ENCODE measurements at regions not wholly inside any gene's neighbourhood (a gene's known extent, or its start where the extent isn't known, plus 50 kb on each side); places are given as distances from the start of the nearest gene placed in this dataset.

DNA sequence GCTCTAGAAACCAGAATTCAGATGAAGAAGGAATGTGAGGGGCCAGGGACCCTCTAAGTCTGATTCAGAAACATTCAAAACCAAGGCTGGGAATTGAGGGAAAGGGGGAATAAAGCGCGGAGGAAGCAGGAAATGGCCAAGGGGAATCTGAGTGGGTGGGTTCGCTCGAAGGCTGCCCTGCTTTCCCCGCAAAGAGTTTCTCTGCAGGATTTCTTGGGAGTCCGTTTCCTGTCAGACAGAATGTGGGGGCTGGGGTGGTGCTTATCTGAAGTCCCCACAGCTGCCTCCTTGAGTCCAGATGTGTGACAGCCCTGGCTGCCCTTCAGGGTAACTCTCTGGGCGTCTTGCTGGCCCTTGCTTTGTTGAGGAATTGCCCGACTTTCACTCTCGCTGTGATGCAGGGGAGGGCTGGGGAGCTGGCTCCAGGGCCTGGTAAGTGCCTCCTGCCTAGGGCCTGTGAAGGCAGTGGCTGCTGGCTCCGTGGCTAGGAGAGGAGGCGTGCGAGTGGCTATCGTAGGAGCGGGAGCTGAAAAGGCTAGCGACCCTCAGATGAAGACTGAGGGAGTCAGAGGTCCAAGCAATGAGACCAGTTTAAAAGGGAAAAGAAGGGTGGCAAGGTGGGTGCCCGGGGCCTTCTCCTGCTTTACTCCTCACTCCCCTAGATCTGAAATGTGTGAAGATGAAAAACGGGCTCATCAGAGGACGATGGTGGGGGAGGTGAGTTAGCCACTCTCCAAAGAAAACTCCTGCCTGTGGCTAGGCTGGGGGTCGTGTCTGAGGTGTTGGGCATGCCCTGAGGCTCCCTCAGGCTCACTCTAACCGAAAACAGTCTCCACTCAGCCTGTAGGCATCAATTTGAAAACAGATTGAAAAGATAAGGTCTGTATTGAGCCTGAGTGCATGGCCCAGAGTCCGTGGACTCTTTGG is 143.9 kb upstream of the UMPS start:
- DNase-seq, result no peak

DNA sequence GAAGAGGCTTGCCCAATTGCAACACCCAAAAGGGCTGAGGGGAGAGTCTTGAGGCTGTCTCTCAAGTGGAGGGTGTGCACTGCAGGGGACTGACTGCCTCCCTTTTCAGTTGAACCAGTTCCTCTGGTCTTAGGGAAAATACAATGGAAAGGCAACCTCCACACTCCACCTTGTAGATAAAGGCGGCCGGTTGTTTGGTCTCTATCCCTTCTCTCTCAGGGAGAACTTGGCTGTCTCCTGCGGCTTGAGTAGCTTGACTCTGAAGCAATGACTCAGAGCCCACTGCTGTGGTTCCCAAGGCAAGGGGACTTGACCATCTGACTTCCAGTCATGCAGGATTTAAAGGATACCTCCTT is 143.2 kb upstream of the UMPS start:
- DNase-seq, result no peak

DNA sequence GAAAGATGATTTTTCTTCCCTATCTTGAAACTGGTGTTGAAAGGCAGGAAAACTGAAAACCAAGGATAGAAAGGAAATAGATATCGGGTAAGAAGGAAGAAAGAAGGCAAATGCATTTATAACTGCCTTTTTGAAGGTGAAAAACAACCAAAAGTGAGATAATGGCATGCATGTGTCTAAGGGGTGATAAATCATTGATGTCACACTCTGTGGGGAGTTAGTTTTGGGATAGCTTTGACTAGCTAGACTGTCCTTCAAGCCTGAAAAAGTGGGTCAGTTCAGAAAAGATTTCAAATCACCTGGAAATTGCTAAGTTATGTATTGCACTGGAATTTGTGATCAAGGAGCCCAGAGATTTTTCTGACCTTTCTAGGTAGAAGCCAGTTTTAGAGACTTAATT is 142.2 kb upstream of the UMPS start:
- no peak for DNase-seq

DNA sequence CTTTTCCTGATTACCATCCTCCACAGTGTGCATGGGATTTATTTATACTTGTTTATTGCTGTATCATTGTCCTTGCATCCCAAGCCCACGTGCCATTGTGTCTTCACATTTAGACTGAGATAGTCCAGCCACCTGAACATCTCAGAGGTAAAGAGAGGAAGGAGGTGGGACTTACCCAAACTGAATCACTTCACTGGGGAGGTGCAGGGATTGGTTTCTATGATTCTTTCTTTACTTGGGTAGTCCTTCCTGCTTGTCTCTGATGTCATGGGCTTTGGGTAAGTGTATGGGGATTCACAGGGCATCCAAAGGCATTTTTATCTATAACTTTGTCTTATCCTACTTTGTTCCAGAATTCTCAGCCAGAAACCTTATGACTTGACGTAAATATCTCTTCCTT is 141.5 kb upstream of the UMPS start:
- no peak for DNase-seq

DNA sequence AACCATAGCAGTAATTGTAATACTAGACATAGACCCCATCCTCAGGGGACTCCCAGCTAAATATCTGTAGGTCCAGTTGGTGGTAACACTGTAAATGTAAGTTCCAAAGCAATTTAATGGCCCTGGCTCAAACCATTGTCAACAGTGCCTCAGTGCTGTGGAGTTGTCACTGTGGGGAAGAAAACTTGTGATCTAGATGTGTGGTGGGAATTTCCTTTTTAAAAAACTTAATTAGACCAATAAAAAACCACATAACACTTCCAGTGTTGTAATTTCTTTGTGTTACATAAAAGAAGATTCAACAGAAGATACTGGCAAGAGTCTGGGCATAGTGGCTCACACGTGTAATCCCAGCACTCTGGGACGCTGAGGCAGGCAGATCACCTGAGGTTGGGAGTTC is 138.6 kb upstream of the UMPS start:
- DNase-seq, result no peak

DNA sequence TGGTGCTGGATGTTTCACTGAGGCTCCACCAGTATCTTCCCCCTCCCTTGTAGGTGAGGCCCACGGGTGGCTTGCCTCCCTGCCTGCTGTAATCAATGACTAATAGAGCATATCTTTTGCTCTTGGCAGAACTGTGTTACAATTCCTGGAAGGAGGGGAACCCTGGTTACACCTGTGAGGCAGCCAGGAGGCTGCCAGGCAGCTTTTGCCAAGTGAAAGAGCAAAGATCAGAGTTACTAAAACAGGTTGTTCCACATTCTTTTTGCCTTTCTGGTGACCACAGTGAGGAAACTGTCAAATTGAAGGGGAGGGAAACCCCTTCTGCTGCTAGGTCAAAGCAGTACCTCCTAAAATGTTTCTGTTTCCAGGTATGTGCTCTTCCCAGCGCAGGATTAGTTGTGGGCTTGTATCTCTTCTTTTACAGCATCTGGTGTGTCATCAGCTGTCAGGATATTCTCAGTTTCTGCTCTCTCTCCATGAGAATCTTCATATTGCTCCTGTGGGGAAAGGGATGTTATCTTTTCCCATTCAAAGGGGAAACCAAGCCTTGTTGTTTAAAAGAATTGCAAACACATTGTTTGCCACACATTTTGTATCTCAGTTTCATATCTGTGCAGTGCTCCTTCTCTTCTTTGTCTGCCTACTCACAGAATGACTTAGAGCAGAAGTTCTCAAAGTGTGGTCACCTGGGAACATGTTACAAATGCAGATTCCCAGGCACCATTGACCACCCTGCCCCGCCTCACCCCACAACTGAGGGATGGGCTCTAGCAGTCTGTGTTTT is 137.4 kb upstream of the UMPS start:
- DNase-seq, result no peak

DNA sequence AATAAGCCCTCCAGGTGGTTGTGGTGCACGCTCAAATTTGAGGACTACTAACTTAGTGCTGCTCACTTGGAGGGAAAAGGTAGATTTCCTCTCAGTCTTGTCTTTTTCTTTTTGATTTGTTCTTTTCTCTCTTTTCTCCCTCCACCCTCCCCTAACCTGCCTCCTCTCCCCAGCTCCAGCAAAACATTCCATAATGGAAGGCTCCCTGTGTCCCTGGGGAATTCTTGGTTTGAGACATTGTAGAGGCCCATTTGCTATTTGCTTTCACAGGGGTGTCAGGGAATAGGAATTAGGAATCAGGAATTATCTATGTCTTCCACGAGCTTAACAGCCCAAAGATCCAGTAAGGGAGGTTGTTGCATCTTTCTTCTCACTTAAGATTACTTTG is 136.8 kb upstream of the UMPS start:
- no peak for DNase-seq

DNA sequence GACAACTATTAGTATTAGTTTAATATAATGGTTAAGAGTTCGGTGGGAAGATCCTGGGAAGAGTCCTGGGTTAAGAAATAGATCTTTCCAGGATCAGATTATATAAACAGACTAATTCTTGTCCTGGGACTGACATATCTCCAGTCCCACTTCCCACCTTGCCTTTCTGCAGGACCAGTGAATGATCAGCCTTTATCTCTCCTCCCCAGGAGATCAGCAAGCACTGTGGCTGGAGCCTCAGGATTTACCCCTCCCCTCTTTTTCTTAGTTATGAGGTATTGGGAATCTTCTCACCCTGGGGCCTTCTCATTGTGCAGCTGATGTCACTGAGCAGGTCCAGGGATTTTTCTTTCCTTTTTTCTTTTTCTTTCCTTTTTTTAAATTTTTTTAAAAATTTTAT is 135.7 kb upstream of the UMPS start:
- no peak for DNase-seq

DNA sequence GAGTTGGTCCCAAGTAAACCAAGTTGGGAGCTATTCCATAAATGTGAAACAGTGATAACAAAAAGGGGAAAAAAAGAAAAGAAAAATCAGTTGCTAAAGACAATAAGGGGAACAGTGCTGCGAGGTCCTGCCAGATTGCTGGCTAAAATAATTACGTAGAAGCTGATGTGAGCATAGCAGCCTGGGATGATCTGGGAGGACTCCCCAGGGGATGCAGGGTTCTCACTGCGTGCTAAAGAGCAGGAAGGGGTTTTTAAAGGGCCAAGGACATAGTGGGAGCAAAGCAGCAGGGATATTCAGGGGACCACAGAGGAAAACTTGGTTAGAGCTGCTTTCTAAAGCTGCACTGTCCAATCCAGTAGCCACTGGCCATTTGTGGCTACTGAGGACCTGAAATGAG is 133.0 kb upstream of the UMPS start:
- no peak for DNase-seq

DNA sequence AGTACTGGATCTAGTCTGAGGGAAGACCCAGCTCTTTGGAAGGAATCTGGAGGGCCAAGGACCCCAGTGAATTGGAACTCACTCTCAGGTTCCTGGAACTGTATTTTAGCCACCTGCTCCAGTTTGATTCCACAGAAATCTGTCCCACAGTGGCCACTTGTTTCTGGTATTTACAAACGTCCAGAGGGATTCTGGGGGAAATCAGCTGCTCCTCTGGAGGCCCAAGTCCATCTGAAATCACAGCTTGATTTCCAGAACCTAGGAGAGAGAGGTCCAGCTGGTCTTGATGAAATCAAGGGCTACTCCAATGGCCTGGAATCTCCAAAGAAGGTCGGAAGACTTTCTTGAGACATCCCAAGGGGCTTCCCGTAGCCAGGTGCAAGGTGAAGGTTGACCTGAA is 132.3 kb upstream of the UMPS start:
- no peak for DNase-seq

DNA sequence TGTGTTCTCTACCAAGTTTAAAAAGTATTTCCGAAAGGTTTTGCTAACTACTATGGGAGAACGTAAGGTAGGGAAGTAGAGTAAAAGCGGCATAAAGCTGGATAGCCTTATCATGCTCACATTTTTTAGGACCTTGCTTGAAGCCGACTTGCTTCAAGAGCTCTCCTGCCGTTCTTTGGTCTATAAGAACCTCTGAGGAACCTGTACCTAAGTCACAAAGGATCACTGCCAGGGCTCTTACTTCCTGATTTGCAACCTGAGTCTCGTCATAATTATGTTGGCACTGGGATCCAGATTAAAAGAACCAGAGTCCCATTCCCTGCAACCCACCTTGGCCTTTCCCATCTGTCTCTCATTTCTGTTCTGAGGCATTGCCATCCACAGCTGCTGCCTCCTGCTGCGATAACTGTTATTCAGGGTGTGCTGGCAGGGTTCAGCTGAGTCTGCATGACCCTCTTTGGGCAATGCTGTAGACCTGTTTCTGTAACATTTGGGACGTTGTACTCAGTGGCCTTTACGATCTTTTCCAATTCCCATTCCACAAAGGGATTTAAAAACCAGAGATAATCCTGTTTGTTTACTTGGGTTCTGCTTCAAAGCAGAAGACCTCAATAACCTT is 131.0 kb upstream of the UMPS start:
- DNase-seq, result no peak

DNA sequence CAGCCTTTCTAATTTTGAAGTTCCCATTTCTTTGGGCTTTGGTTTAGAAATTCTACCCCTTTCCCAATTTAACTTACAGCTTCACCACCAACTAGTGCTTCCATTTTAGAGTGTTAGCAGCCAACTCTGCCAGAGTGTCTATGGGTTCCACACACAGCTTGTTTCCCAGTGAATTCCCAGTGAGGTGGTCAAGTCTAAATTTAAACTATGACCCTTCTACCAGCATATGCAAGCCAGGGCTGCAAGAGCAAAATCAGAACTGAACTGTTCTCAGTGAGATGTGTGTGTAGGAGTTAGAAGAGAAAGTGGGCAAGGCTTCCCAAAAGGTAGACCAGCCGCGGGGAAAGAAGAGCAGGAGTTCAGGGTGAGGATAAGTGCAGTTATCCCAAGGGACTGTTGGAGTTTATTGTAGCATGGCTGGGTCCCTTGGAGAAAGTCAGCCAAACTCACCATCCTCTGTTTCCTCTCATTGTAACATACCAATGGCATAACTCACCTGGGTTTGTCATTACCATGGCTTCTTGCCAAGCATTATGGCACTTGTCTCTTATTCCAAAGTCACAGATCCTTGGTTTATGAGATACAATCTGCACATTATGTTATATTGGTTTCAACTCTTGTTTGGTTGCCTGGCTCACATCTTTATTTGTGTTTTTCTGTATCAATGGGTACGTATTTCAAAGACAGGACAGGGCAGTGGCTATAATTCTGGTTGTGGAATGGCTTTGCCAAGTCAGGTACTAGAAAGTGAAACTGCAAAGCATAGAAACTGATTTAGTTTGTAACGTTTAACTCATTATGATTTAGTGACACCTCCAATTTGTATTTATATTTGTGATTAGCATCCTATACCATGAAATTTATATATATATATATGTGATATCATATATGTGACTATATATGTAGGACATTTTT is 130.2 kb upstream of the UMPS start:
- DNase-seq, result no peak

DNA sequence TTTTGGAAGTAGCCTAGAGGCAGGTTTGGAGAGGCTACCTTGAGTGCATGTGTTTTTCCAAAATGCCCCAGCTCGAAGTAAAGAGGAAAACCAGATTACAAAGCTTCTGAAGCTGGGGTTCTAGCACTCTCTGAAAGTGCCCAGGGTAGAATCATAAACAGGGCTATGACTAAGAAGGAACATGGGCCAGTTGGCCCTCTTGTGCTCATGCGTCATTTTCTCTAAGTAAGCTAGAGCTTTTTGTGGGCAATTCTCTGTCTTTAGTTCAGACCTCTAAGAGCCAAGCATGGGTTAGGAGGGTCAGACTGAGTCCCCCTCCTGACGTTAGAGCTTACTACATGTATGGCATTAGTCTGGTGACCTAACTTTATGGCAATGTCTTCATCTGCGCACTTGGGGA is 129.5 kb upstream of the UMPS start:
- no peak for DNase-seq

DNA sequence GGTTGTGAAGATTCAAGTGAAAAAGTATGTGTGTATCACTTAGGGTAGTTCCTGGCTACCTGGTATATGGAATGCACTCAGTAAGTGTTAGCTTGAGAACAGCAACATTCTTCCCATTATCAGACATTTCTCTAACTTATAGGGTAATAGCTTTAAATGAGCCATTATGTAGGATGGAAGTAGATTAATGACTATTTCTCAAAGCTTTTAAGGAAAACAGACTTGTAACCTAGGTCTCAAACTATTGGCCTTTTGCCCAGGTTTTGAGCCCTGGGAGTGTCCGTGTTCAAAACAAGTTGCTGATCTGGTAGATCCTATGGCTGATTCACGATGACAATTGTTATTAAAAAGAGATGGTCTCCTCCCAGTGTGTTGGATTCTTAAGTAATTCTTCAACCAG is 129.1 kb upstream of the UMPS start:
- DNase-seq, result no peak

DNA sequence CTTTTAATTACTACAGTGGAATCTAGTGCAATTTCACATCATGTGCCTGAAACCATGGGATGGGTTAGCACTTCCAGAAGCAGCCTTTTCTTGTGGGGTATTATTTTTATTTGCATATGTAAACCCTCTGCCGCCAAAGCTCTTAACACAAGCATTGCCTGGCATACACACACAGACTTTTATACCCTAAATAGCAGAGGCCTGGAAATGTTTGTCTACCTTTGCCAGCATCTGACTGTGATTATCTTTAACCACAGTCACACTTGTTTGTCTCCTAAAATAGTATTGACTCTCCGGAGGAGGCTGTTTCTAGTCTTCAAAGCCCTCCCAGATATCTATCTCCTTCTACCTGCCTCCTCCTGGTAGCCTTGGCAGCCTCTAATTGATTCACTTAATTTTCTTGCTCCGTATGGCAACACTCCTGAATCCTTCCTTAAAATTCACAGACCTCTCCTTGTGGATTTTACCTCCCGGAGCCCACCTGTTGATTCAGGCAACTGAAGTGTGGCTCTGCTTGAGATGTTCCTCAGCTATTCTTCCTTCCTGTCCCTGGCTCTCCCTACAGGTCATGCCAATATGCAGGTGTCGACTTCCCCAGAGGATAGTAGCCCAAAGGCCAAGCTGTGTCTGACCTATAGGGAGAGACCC is 127.1 kb upstream of the UMPS start:
- no peak for DNase-seq

DNA sequence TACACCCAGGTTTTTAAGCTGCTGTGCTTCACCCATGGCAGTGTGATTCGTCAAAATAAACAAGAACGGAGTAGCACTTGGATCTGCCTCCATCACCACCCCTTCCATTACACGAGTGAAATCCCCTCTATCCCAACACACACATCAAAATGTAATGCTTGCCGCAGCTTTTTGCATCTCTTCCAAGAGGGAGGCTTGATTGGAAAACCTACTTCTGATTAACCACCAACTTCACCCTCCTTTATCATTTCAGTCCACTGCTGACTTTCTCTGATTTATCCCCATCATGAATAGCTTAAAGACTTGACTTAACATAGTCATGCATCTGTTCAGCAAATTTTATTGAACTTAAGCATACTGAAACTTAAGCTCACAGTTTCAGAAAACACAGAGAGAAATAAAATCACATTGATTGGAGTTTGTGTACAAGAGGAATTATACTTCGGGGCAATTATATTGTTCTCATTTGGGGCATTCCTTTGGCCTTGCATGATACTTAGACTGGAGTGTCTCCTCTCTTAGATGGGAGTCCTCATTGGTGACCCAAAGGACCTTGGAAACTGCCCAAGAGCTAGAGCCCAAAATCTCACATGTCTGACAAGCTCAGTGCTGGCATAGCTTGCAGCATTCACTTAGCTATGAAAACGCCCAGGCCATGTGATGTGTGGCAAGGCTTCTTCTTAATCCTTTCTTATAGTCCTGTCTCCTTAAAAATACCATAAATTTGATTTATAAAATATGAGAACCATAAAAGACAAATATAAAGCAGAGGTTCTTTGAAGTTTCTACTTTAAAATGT is 124.3 kb upstream of the UMPS start:
- DNase-seq, result no peak

DNA sequence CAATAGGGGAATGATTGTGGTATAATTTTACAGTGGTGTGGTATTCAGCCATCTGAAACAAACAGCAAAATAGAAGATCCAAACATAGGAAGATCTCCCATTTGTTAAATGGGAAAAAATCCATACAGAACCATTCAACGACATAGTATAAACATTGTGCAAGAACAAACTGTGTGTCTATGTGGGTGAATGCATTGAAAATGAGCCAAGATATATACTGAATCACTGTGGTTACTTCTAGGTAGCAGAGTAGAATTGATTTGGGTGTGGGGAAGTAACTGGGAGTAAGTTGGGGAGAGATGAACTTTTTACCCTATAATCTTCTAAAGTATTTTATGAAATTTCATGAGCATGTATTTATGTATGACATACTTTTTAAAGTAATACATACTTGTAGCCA is 123.1 kb upstream of the UMPS start:
- DNase-seq, result no peak

DNA sequence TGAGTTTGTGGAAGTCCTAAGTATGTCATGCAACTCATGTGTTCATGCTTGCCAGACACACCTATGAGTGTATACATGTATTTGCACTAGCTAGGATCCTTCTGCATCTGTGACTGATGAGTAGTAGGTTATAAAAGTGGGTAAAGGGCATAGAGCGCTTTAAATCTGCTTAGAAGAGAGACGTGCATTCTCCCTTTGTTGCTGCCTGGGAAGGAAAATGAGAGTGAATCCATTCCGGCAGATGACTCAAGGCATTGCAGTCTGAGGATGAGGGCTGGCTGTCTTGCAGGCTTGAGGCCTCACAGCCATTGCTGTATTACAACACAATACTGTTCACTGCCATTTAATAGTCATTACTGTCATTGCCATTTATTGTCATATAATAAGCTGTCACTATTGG is 120.8 kb upstream of the UMPS start:
- no peak for DNase-seq

DNA sequence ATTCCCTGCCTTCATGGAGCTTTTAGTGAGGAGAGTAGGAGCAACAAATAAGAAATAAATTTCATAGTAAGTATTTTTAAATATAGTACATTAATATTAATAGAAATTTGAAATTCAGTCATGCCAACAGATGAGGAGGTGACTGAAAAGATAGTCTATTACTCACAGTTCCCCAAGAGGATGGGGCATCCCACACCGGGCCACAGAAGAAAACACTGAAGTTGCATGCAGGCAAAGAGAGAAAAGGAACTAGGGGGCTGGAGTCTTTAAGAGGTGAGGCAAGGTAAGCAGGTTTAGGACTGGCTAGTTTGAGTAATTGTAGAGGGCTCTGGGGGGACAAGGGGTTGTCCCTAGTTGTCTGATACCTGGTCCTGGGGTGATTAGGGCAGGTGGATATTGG is 120.1 kb upstream of the UMPS start:
- no peak for DNase-seq

DNA sequence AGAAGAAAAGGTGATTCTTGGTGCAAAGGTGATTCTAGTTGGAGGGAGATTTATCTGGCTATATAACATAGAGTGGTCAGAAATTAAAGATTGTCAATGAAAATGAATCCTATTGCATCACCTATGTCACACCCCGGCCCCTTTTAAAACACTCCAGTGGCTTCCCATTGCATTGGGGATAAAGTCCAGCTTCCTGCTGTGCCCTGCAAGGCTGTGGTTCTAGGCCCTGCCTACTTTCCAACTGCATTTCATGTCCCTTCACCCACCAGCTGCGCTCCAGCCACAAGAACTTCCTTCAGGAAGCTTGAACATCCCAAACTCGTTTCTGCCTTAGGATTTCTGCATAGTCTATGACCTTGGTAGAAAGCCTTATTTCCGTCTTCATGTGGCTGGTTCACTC is 118.7 kb upstream of the UMPS start:
- DNase-seq, result no peak

DNA sequence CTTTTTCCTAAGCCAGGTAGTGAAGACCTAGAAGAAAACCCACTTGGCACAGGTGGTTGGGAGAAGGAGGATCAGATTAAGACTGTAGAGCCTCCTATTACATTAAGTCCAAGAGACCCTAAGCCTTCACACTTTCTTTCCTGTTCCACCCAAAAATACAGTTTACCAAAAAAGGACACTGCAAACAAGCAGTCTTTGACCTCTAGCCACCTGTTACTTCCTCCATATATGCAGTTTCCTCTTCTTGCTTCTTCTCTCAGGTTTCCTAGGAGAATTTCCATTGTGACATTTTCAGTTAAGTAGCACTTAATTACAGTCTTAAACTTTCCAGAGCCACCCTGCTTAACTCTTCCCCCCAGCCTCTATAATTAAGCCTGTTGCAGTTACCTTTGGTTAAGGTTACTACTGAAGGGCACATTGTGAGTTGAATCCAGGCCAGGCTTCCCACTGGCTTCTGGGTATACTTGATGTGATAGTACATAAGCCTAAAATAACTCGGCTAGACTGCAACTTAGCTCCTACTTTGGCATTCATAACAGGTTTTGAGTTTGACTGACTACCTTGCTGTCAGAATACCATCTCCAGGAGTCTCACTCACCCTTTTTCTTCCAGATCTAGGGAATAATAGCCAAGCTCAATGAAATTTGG is 114.2 kb upstream of the UMPS start:
- no peak for DNase-seq

All from SHP77 (cell line).